Suprapubic skin (tissue), 4 donors: ENCODE measurements at regions not wholly inside any gene's neighbourhood (a gene's known extent, or its start where the extent isn't known, plus 50 kb on each side); places are given as distances from the start of the nearest gene placed in this dataset.

Experiments used
- DNase-seq, 2 donors: peaks; one replicate each; pipeline ENCODE4 v3.0.0-alpha.2; 2019; ENCODE audit warnings: low spot score in 2 of 2
- H3K27ac ChIP-seq: fragments of 200-600 bp; sonication (generic); one replicate; pipeline ENCODE4 v1.5.1; 2019
- H3K27me3 ChIP-seq: fragments of 200-600 bp; sonication (generic); one replicate; pipeline ENCODE4 v1.5.1; 2019
- H3K36me3 ChIP-seq: fragments of 200-600 bp; sonication (generic); one replicate; pipeline ENCODE4 v1.5.1; 2019
- H3K4me1 ChIP-seq: fragments of 200-600 bp; sonication (generic); one replicate; pipeline ENCODE4 v1.5.1; 2019
- H3K4me3 ChIP-seq: fragments of 200-600 bp; sonication (generic); one replicate; pipeline ENCODE4 v1.5.1; 2019; ENCODE audit warnings: mild to moderate bottlenecking
- H3K9me3 ChIP-seq: fragments of 200-600 bp; sonication (generic); one replicate; pipeline ENCODE4 v1.5.1; 2019
- EP300 ChIP-seq: sonication (generic); formaldehyde crosslinking; IDR thresholded peaks from one replicate; pipeline ENCODE4 v1.6.1; 2017; ENCODE audit warnings: antibody characterized with exemption
- POLR2A ChIP-seq, 2 donors: fragments of 450-650 bp; IDR thresholded peaks; one replicate each; pipeline ENCODE4 v1.6.1; 2017; ENCODE audit warnings: antibody characterized with exemption in 2 of 2, mild to moderate bottlenecking in 2 of 2, moderate library complexity in 2 of 2
- POLR2AphosphoS5 ChIP-seq, 3 donors: sonication (generic); formaldehyde crosslinking; IDR thresholded peaks; one replicate each; pipeline ENCODE4 v1.6.1; 2017; ENCODE audit warnings: antibody characterized with exemption in 3 of 3
- WGBS: methylation state at CpG from one replicate; pipeline ENCODE4 v1.1.5; 2018; 5-methylcytosine and 5-hydroxymethylcytosine counted together
- TF ChIP-seq, protein P1 (sequence below), 2 donors: fragments of 200-600 bp in 1 of 2; fragments of 450-650 bp in 1 of 2; sonication (generic) in 1 of 2; IDR thresholded peaks; one replicate each; pipeline ENCODE4 v1.5.1; 2016 to 2019; ENCODE audit warnings: antibody characterized with exemption in 2 of 2, mild to moderate bottlenecking in 1 of 2, moderate library complexity in 1 of 2

DNA sequence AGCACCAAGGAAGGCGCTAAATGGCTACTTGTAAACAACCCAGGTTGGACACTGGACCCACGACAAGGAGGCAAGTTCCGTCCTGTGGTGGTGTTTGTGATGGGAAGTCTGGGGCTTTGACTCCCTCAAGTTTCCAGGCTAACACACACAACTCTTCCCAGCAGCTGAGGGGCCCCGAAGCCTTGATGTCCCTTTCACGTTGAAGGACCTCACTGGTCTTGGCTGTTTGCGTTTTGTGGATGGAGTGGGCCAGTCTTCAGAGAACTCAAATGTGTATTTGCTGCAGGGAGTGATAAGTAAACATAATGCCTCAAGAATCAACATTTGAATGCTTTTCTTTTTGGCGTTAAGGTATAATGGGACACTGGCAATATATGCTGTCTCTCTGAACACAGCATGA, 199.2 kb downstream of the TM9SF2 start:
- TF ChIP-seq EP300 = no peak
- TF ChIP-seq POLR2AphosphoS5 (IDR thresholded peaks at IDR 0.05) = no peak
- no peak for TF ChIP-seq POLR2A (IDR thresholded peaks at IDR 0.05)
- TF ChIP-seq, protein P1, sequence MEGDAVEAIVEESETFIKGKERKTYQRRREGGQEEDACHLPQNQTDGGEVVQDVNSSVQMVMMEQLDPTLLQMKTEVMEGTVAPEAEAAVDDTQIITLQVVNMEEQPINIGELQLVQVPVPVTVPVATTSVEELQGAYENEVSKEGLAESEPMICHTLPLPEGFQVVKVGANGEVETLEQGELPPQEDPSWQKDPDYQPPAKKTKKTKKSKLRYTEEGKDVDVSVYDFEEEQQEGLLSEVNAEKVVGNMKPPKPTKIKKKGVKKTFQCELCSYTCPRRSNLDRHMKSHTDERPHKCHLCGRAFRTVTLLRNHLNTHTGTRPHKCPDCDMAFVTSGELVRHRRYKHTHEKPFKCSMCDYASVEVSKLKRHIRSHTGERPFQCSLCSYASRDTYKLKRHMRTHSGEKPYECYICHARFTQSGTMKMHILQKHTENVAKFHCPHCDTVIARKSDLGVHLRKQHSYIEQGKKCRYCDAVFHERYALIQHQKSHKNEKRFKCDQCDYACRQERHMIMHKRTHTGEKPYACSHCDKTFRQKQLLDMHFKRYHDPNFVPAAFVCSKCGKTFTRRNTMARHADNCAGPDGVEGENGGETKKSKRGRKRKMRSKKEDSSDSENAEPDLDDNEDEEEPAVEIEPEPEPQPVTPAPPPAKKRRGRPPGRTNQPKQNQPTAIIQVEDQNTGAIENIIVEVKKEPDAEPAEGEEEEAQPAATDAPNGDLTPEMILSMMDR (IDR thresholded peaks at IDR 0.05) = no peak
- Histone ChIP-seq H3K27ac (no peak overlapping the region), H3K4me3 (no peak overlapping the region), H3K4me1 (no peaks in the 10 kb centered on the region), H3K27me3 (no peaks in the 10 kb centered on the region), H3K36me3 (no peaks in the 10 kb centered on the region), H3K9me3 (no peaks in the 10 kb centered on the region)
- no peak for DNase-seq
- 90% methylated on average over 7 of the region's 7 CpGs for WGBS

- 68% methylated on average over 3 of the region's 3 CpGs for WGBS
- Histone ChIP-seq H3K27ac (no peak overlapping the region), H3K4me1 (no peaks in the 10 kb centered on the region), H3K9me3 (no peaks in the 10 kb centered on the region), H3K27me3 (no peaks in the 10 kb centered on the region), H3K4me3 (no peak overlapping the region), H3K36me3 (no peaks in the 10 kb centered on the region)
- no peak for DNase-seq
- TF ChIP-seq, protein P1 (IDR thresholded peaks at IDR 0.05) = no peak
- TF ChIP-seq POLR2A (IDR thresholded peaks at IDR 0.05) (no peak), POLR2AphosphoS5 (IDR thresholded peaks at IDR 0.05) (no peak), EP300 (no peak)
Observed at GRCh38 chr13:99698816-99699099, 197.5 kb downstream of the TM9SF2 start.

GRCh38 chr13:99698010-99698815, 196.9 kb downstream of the TM9SF2 start:
- Histone ChIP-seq H3K9me3 (no peaks in the 10 kb centered on the region), H3K27me3 (no peaks in the 10 kb centered on the region), H3K36me3 (no peaks in the 10 kb centered on the region), H3K4me1 (no peaks in the 10 kb centered on the region), H3K4me3 (no peak overlapping the region), H3K27ac (no peak overlapping the region)
- no peak for DNase-seq
- TF ChIP-seq, protein P1 (IDR thresholded peaks at IDR 0.05) = no peak
- TF ChIP-seq POLR2AphosphoS5 (IDR thresholded peaks at IDR 0.05) (no peak), POLR2A (IDR thresholded peaks at IDR 0.05) (no peak), EP300 (no peak)
- 69% methylated on average over 8 of the region's 8 CpGs for WGBS

- TF ChIP-seq POLR2A (IDR thresholded peaks at IDR 0.05) (no peak), EP300 (no peak), POLR2AphosphoS5 (IDR thresholded peaks at IDR 0.05) (no peak)
- TF ChIP-seq, protein P1 (IDR thresholded peaks at IDR 0.05) = no peak
- H3K27me3 ChIP-seq = no peaks in the 10 kb centered on the region
- no peak overlapping the region for H3K4me3 ChIP-seq
- H3K9me3 ChIP-seq = no peaks in the 10 kb centered on the region
- no peak for DNase-seq
- WGBS = 87% methylated on average over 3 of the region's 3 CpGs
- H3K36me3 ChIP-seq = no peaks in the 10 kb centered on the region
- no peaks in the 10 kb centered on the region for H3K4me1 ChIP-seq
- no peak overlapping the region for H3K27ac ChIP-seq
Observed at GRCh38 chr13:99695857-99696256, 194.6 kb downstream of the TM9SF2 start.

DNA sequence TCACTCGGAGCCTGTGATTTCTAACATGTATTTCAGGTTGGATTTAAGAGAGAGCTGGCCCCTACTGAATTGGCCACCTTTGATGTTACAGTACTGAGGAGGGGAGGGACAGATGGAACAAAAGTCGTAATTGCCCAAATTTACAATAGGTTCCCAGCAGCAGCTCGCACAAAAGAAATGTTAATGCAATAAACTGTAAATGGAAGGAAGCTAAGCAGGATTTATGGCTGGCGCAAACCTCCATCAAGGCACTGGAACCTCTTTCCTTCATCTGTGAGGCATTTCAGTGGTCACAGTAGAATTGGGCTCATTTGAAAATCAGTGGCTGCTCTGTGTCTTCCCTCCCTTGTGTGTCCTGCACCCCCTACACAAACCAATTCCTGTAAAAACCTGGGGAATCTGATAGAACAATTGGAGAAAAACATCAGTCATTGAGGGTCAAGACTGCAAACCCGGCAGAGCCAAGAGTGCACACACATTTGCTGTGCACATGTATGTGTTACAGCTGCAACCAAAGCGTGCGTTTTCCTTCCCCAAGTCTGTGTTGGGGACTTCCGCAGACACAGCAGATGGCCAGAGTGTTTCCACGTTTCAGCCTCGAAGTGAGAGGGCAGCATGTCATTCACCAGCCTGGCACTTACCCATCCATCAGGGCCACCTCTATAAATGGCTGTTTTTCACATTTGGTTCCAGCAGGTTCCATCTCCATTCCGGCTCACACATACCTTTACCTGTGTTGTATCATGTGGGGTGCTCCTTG, 192.8 kb downstream of the TM9SF2 start:
- no peak for DNase-seq
- Histone ChIP-seq H3K4me1 (no peaks in the 10 kb centered on the region), H3K9me3 (no peaks in the 10 kb centered on the region), H3K27ac (no peak overlapping the region), H3K27me3 (no peaks in the 10 kb centered on the region), H3K36me3 (no peaks in the 10 kb centered on the region), H3K4me3 (no peak overlapping the region)
- 67% methylated on average over 11 of the region's 11 CpGs for WGBS
- TF ChIP-seq POLR2AphosphoS5 (IDR thresholded peaks at IDR 0.05) (no peak), POLR2A (IDR thresholded peaks at IDR 0.05) (no peak), EP300 (no peak)
- TF ChIP-seq, protein P1 (IDR thresholded peaks at IDR 0.05) = no peak
